GM12878 (cell line): ENCODE measurements at regions not wholly inside any gene's neighbourhood (a gene's known extent, or its start where the extent isn't known, plus 50 kb on each side); places are given as distances from the start of the nearest gene placed in this dataset.

ENCODE experiments used
- ATAC-seq: fragments of 200-7000 bp; cut with Tn5 transposase; 3 replicates; pipeline ENCODE4 v1.9.1; 2020; ENCODE audit warnings: mild to moderate bottlenecking, moderate library complexity
- BruUV-seq: library from RNA; stranded (reverse); fragments of 400-500 nt; replicated peaks from 2 replicates; lab custom pipeline; 2021; lab: Mats Ljungman, UMichigan
- CTCF ChIA-PET: fragments of 300-600 bp; sonication (Branson Sonifier 250); formaldehyde crosslinking; extraction: SDS; loops from one replicate; lab custom pipeline; 2021; ENCODE audit warnings: inconsistent platforms; lab: Yijun Ruan, JAX
- POLR2A ChIA-PET: fragments of 350-600 bp; formaldehyde crosslinking; extraction: SDS; loops from one replicate; lab custom pipeline; 2021; ENCODE audit warnings: inconsistent platforms; lab: Charles Lee
- RAD21 ChIA-PET: fragments of 300-600 bp; sonication (Branson Sonifier 250); formaldehyde crosslinking; loops from one replicate; lab custom pipeline; 2023; ENCODE audit warnings: antibody characterized with exemption; ENCODE audit not compliant: unreplicated experiment; lab: Charles Lee
- SMC1A ChIA-PET: fragments of 300-600 bp; sonication (Branson Sonifier 250); formaldehyde crosslinking; loops from one replicate; lab custom pipeline; 2023; ENCODE audit not compliant: unreplicated experiment, uncharacterized antibody; lab: Charles Lee
- DNase-seq: peaks from one replicate; pipeline ENCODE4 v3.0.0-alpha.2; 2011; ENCODE audit warnings: low read depth, low spot score
- FAIRE-seq: peaks from 3 replicates; lab custom pipeline; 2011; peaks lifted over from hg19 to GRCh38; lab: Jason Lieb, UNC
- H2AFZ ChIP-seq: 2 replicates; pipeline ENCODE4 v1.6.0; 2011; ENCODE audit warnings: low read depth, low read length, control low read depth; ENCODE audit not compliant: control insufficient read depth
- H3K27ac ChIP-seq: 2 replicates; pipeline ENCODE4 v1.5.1; 2011; ENCODE audit warnings: control low read depth; ENCODE audit not compliant: control insufficient read depth, insufficient read depth
- H3K27me3 ChIP-seq, 2 experiments: replicated peaks in 1 of 2; 2 replicates each; pipeline versions ENCODE4 v1.6.0 to v1.6.1; 2011; ENCODE audit warnings: low read length in 1 of 2; ENCODE audit not compliant: control insufficient read depth in 2 of 2, insufficient read depth in 2 of 2
- H3K36me3 ChIP-seq, 2 experiments: 2 replicates each; pipeline ENCODE4 v1.5.1; 2011; ENCODE audit warnings: low read length in 1 of 2; ENCODE audit not compliant: control insufficient read depth in 2 of 2, insufficient read depth in 2 of 2
- H3K4me1 ChIP-seq: 2 replicates; pipeline ENCODE4 v1.6.1; 2011; ENCODE audit warnings: mild to moderate bottlenecking, low read length, moderate library complexity, mixed read lengths; ENCODE audit not compliant: control insufficient read depth, insufficient read depth
- H3K4me2 ChIP-seq: 2 replicates; pipeline ENCODE4 v1.6.0; 2011; ENCODE audit warnings: control low read depth; ENCODE audit not compliant: control insufficient read depth, insufficient read depth
- H3K4me3 ChIP-seq: fragments of 200-600 bp; sonication (generic); 2 replicates; pipeline ENCODE4 v1.5.1; 2016
- H3K79me2 ChIP-seq: 2 replicates; pipeline ENCODE4 v1.6.0; 2011; ENCODE audit warnings: low read length; ENCODE audit not compliant: control insufficient read depth, insufficient read depth
- H3K9ac ChIP-seq: 2 replicates; pipeline ENCODE4 v1.8.0; 2011; ENCODE audit warnings: low read length, control low read depth, mixed read lengths; ENCODE audit not compliant: control insufficient read depth, insufficient read depth
- H3K9me3 ChIP-seq: replicated peaks from 3 replicates; pipeline ENCODE4 v1.5.1; 2011; ENCODE audit warnings: mild to moderate bottlenecking, low read length; ENCODE audit not compliant: control insufficient read depth, insufficient read depth
- H4K20me1 ChIP-seq: 2 replicates; pipeline ENCODE4 v1.6.0; 2011; ENCODE audit not compliant: control insufficient read depth, insufficient read depth
- BCL11A ChIP-seq: IDR thresholded peaks from 2 replicates; pipeline ENCODE4 v1.6.1; 2011; ENCODE audit warnings: low read depth, low read length
- CBX3 ChIP-seq: fragments of 200-600 bp; sonication (generic); IDR thresholded peaks from 2 replicates; pipeline ENCODE4 v1.6.1; 2016; ENCODE audit warnings: low read depth, borderline replicate concordance
- CEBPB ChIP-seq, 2 experiments: fragments of 150-350 bp in 1 of 2; IDR thresholded peaks; 2 replicates each; pipeline ENCODE4 v1.6.1; 2012 to 2014; ENCODE audit warnings: low read depth in 2 of 2, low read length in 2 of 2, borderline replicate concordance in 1 of 2, inconsistent platforms in 1 of 2
- IRF4 ChIP-seq: IDR thresholded peaks from 2 replicates; pipeline ENCODE4 v1.6.1; 2011; ENCODE audit warnings: low read depth, low read length
- JUNB ChIP-seq: IDR thresholded peaks from 2 replicates; pipeline ENCODE4 v1.6.1; 2016; ENCODE audit warnings: antibody characterized with exemption, mild to moderate bottlenecking
- NRF1 ChIP-seq: conservative IDR thresholded peaks from 2 replicates; pipeline ENCODE4 v1.6.1; 2011; ENCODE audit warnings: mild to moderate bottlenecking, low read depth, low read length, improper control_type of control experiment
- PAX5 ChIP-seq: IDR thresholded peaks from 2 replicates; pipeline ENCODE4 v1.6.1; 2011; ENCODE audit warnings: low read depth, low read length, borderline replicate concordance
- POLR2AphosphoS5 ChIP-seq: IDR thresholded peaks from 2 replicates; pipeline ENCODE4 v1.6.1; 2011; ENCODE audit warnings: mild to moderate bottlenecking, low read length, inconsistent platforms
- RBBP5 ChIP-seq: fragments of 200-600 bp; sonication (generic); conservative IDR thresholded peaks from 2 replicates; pipeline ENCODE4 v1.6.1; 2016
- SMARCA5 ChIP-seq: fragments of 450-650 bp; IDR thresholded peaks from 2 replicates; pipeline ENCODE4 v1.6.1; 2017; ENCODE audit warnings: mild to moderate bottlenecking
- ZSCAN29 ChIP-seq: fragments of 450-650 bp; IDR thresholded peaks from 2 replicates; pipeline ENCODE4 v1.6.1; 2017; ENCODE audit warnings: mild to moderate bottlenecking, moderate library complexity
- WGBS: methylation state at CpG from one replicate; pipeline ENCODE4 v1.1.6; 2016; ENCODE audit warnings: low lambda C conversion rate; ENCODE audit not compliant: insufficient replicate concordance, insufficient coverage; ENCODE audit errors: missing lambda C conversion rate; 5-methylcytosine and 5-hydroxymethylcytosine counted together
- in situ Hi-C: fragments of 300-500 bp; cut with MboI; formaldehyde crosslinking; loops from 9 replicates; pipeline ENCODE4 v1.14.3; 2018; ENCODE audit warnings: mixed read lengths
- intact Hi-C: fragments of 100-400 bp; cut with micrococcal nuclease; formaldehyde crosslinking; loops from one replicate; pipeline ENCODE4 v1.14.2; 2022; ENCODE audit not compliant: unreplicated experiment
- TF ChIP-seq, protein P1 (sequence below): fragments of 450-650 bp; formaldehyde crosslinking; IDR thresholded peaks from 2 replicates; pipeline ENCODE4 v1.5.0; 2022; ENCODE audit warnings: mild to moderate bottlenecking, missing genetic modification characterization
- TF ChIP-seq, protein P2 (sequence below): fragments of 450-650 bp; IDR thresholded peaks from 2 replicates; pipeline ENCODE4 v1.6.1; 2017; ENCODE audit warnings: mild to moderate bottlenecking, moderate library complexity
- TF ChIP-seq, protein P3 (sequence below): fragments of 450-650 bp; IDR thresholded peaks from 2 replicates; pipeline ENCODE4 v1.6.1; 2016; ENCODE audit warnings: mild to moderate bottlenecking

DNA sequence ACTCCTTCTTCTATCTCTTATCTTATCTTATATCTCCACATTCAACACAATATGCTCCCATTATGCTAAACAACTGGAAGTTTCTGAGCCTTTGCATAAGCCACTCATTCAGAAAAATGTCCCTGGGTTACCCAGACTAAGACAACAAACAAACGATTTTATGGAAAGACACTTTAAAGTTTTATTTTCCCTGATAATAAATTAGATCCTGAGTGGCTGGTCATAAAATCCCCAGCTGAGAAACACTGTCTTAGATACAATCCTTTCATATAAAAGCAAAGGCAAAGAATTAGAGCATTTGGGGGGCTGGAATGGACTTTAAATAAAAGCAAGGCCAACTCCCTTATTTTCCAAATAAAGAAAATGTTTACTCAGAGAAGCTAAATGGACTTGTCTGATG is 322.3 kb downstream of the GBE1 start:
- no peak overlapping the region for H3K4me2 ChIP-seq
- in situ Hi-C loops = no loop called here
- CTCF ChIA-PET = no interaction called here
- no peaks in the 10 kb centered on the region for H4K20me1 ChIP-seq
- intact Hi-C loops = no loop called here
- no peak overlapping the region for H3K27ac ChIP-seq
- 0% methylated on average over 1 of the region's 1 CpG for WGBS
- H3K4me1 ChIP-seq = no peaks in the 10 kb centered on the region
- FAIRE-seq (no peak), ATAC-seq (no peak), DNase-seq (no peak)
- no peaks in the 10 kb centered on the region for H3K36me3 ChIP-seq
- H3K9ac ChIP-seq = no peak overlapping the region
- no peak overlapping the region for H3K4me3 ChIP-seq
- SMC1A ChIA-PET = no interaction called here
- H3K27me3 ChIP-seq = 0 out of 4 replicates have a peak, but pooled peaks cover 0 to 1% of the 10 kb centered on the region in 2 experiments
- H2AFZ ChIP-seq = no peak overlapping the region
- POLR2A ChIA-PET = no interaction called here
- H3K9me3 ChIP-seq = no peaks in the 10 kb centered on the region
- RAD21 ChIA-PET = no interaction called here
- H3K79me2 ChIP-seq = no peaks in the 10 kb centered on the region
- BruUV-seq = no TSS peak
- TF ChIP-seq IRF4 (no peak), SMARCA5 (no peak), NRF1 (no peak), BCL11A (no peak), RBBP5 (no peak), ZSCAN29 (no peak), PAX5 (no peak), CEBPB (IDR thresholded peaks at IDR 0.05; ENCODE audit: borderline replicate concordance in 1 of 2, low read depth in 2 of 2, low read length in 2 of 2) (no peak), POLR2AphosphoS5 (no peak), JUNB (no peak), CBX3 (no peak)
- TF ChIP-seq, protein P1, sequence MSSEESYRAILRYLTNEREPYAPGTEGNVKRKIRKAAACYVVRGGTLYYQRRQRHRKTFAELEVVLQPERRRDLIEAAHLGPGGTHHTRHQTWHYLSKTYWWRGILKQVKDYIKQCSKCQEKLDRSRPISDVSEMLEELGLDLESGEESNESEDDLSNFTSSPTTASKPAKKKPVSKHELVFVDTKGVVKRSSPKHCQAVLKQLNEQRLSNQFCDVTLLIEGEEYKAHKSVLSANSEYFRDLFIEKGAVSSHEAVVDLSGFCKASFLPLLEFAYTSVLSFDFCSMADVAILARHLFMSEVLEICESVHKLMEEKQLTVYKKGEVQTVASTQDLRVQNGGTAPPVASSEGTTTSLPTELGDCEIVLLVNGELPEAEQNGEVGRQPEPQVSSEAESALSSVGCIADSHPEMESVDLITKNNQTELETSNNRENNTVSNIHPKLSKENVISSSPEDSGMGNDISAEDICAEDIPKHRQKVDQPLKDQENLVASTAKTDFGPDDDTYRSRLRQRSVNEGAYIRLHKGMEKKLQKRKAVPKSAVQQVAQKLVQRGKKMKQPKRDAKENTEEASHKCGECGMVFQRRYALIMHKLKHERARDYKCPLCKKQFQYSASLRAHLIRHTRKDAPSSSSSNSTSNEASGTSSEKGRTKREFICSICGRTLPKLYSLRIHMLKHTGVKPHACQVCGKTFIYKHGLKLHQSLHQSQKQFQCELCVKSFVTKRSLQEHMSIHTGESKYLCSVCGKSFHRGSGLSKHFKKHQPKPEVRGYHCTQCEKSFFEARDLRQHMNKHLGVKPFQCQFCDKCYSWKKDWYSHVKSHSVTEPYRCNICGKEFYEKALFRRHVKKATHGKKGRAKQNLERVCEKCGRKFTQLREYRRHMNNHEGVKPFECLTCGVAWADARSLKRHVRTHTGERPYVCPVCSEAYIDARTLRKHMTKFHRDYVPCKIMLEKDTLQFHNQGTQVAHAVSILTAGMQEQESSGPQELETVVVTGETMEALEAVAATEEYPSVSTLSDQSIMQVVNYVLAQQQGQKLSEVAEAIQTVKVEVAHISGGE = no peak
- TF ChIP-seq, protein P2, sequence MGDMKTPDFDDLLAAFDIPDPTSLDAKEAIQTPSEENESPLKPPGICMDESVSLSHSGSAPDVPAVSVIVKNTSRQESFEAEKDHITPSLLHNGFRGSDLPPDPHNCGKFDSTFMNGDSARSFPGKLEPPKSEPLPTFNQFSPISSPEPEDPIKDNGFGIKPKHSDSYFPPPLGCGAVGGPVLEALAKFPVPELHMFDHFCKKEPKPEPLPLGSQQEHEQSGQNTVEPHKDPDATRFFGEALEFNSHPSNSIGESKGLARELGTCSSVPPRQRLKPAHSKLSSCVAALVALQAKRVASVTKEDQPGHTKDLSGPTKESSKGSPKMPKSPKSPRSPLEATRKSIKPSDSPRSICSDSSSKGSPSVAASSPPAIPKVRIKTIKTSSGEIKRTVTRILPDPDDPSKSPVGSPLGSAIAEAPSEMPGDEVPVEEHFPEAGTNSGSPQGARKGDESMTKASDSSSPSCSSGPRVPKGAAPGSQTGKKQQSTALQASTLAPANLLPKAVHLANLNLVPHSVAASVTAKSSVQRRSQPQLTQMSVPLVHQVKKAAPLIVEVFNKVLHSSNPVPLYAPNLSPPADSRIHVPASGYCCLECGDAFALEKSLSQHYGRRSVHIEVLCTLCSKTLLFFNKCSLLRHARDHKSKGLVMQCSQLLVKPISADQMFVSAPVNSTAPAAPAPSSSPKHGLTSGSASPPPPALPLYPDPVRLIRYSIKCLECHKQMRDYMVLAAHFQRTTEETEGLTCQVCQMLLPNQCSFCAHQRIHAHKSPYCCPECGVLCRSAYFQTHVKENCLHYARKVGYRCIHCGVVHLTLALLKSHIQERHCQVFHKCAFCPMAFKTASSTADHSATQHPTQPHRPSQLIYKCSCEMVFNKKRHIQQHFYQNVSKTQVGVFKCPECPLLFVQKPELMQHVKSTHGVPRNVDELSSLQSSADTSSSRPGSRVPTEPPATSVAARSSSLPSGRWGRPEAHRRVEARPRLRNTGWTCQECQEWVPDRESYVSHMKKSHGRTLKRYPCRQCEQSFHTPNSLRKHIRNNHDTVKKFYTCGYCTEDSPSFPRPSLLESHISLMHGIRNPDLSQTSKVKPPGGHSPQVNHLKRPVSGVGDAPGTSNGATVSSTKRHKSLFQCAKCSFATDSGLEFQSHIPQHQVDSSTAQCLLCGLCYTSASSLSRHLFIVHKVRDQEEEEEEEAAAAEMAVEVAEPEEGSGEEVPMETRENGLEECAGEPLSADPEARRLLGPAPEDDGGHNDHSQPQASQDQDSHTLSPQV = no peak
- TF ChIP-seq, protein P3, sequence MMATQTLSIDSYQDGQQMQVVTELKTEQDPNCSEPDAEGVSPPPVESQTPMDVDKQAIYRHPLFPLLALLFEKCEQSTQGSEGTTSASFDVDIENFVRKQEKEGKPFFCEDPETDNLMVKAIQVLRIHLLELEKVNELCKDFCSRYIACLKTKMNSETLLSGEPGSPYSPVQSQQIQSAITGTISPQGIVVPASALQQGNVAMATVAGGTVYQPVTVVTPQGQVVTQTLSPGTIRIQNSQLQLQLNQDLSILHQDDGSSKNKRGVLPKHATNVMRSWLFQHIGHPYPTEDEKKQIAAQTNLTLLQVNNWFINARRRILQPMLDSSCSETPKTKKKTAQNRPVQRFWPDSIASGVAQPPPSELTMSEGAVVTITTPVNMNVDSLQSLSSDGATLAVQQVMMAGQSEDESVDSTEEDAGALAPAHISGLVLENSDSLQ = no peak
